ENCODE measurements at regions not wholly inside any gene's neighbourhood (a gene's known extent, or its start where the extent isn't known, plus 50 kb on each side); places are given as distances from the start of the nearest gene placed in this dataset.

GRCh38 chr3:19734453-19734852 lies 199.6 kb downstream of the EFHB start:
- TF ChIP-seq CTCF (conservative IDR thresholded peaks at IDR 0.05; ENCODE audit: low read depth, low read length) (no peak), EZH2 (IDR thresholded peaks at IDR 0.05; ENCODE audit: borderline replicate concordance, low read depth, low read length, poor library complexity, severe bottlenecking) (no peak)
